ENCODE measurements at regions not wholly inside any gene's neighbourhood (a gene's known extent, or its start where the extent isn't known, plus 50 kb on each side); places are given as distances from the start of the nearest gene placed in this dataset.
A peak's percentile ranks its signal among the peaks of the same experiment; 100 is the strongest.
"Not testable (repeated sequence)": the region's sequence is repeated elsewhere in the genome, so short reads cannot be mapped to it uniquely, and the experiment has no call there.

DNA sequence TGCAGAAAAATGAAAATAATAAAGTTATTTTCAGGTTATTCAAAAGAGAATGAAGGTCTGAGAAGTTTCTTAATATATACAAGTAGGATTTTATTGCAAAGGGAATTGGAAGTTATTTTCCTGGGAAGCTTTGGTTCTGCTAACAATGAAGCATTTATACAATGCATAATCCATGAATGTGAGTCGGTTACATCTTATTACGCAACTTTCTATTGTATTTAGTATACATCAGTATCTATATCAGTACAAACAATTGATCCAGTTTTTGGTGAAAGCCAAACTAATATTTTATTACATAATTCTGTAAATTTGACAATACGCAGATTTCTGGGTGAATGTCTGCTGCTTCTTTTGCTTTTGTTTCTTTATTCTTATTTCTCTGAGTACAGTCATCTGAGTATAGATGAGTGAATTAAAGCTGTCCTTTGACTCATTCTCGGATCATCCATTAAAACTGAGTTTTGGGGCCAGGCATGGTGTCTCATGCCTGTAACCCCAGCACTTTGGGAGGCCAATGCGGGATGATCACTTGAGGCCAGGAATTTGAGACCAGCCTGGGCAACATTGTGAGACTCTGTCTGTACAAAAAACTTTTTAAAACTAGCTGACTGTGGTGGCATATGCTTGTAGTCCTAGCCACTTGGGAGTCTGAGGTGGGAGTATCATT, 108.5 kb downstream of the SOCS6 start:
- H3K27me3 ChIP-seq (ENCODE audit: insufficient read depth, low read length) = no peaks in the 10 kb centered on the region
- no peaks in the 10 kb centered on the region for H3K9me3 ChIP-seq (ENCODE audit: control insufficient read depth in 1 of 2, insufficient read depth in 1 of 2, low read depth in 1 of 2, low read length in 2 of 2)
- DNase-seq (ENCODE audit: low read depth, low spot score) (no peak), ATAC-seq (no peak)
- H3K4me3 ChIP-seq (replicated peaks in 1 of 2; ENCODE audit: low read depth in 1 of 2, low read length in 2 of 2) = no peak overlapping the region
- ChIA-PET CTCF (no interaction called here), POLR2A (interaction anchor here (1.2 kb wide), 1 partner anchor 13 kb away, joined by 6 read pairs; no protein-coding TSS in a partner anchor), RAD21 (ENCODE audit: low non-redundant PET in 1 of 2, low total read pairs in 2 of 2, uncharacterized antibody in 2 of 2, unreplicated experiment in 2 of 2) (no interaction called here)
- H2AFZ ChIP-seq (ENCODE audit: low read depth, low read length, poor library complexity, severe bottlenecking) = peak overlapping the region; percentile 17
- no peak overlapping the region for H3K4me2 ChIP-seq (ENCODE audit: low read length)
- no peaks in the 10 kb centered on the region for H4K20me1 ChIP-seq (ENCODE audit: insufficient read depth)
- H3K4me1 ChIP-seq (ENCODE audit: control insufficient read depth in 1 of 2, insufficient read depth in 2 of 2, low read length in 2 of 2) = peaks cover 2 to 12% of the 10 kb centered on the region in 2 experiments; a peak in 3 of 4 replicates
- TF ChIP-seq CEBPB (IDR thresholded peaks at IDR 0.05; ENCODE audit: low read depth) = peak; percentile 60; the same call in 1 of the 2 replicates
- TF ChIP-seq SP1 (IDR thresholded peaks at IDR 0.05; ENCODE audit: low read depth) = no peak
- no peaks in the 10 kb centered on the region; the same call in 1 of the 2 replicates for H3K9me2 ChIP-seq (ENCODE audit: insufficient read depth)
- no peak overlapping the region for H3K27ac ChIP-seq (ENCODE audit: low read depth, low read length)
- BruUV-seq (replicated peaks) = no TSS peak
- no peaks in the 10 kb centered on the region for H3K36me3 ChIP-seq (ENCODE audit: control insufficient read depth in 1 of 2, insufficient read depth in 2 of 2, low read length in 2 of 2)
- intact Hi-C loops (cut with micrococcal nuclease) = no loop called here
- H3K9ac ChIP-seq (ENCODE audit: low read length) = no peak overlapping the region
- H3K79me2 ChIP-seq (ENCODE audit: insufficient read depth, low read length) = no peaks in the 10 kb centered on the region

DNA sequence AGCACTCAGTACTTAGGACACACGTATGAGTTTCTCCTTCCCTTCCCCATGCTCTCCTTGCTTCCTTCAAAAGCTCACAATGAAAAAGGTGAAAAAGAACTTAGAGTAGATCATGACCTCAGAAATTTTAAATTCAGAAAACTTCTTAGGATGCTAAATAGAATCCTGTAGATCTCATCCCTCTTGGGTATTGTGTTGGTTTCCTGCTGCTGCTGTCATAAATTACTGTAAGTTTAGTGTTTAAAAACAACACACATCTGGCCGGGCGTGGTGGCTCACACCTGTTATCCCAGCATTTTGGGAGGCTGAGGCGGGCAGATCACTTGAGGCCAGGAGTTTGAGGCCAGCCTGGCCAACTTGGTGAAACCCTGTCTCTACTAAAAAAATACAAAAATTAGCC, 106.9 kb downstream of the SOCS6 start:
- H3K9me2 ChIP-seq (ENCODE audit: insufficient read depth); H3K9ac ChIP-seq (ENCODE audit: low read length); H2AFZ ChIP-seq (ENCODE audit: low read depth, low read length, poor library complexity, severe bottlenecking); intact Hi-C loops (cut with micrococcal nuclease); RAD21 ChIA-PET (ENCODE audit: low non-redundant PET in 1 of 2, low total read pairs in 2 of 2, uncharacterized antibody in 2 of 2, unreplicated experiment in 2 of 2); H3K4me3 ChIP-seq (replicated peaks in 1 of 2; ENCODE audit: low read depth in 1 of 2, low read length in 2 of 2); H3K36me3 ChIP-seq (ENCODE audit: control insufficient read depth in 1 of 2, insufficient read depth in 2 of 2, low read length in 2 of 2); H3K27ac ChIP-seq (ENCODE audit: low read depth, low read length); H3K79me2 ChIP-seq (ENCODE audit: insufficient read depth, low read length); ATAC-seq; H4K20me1 ChIP-seq (ENCODE audit: insufficient read depth); POLR2A ChIA-PET; CTCF ChIA-PET; BruUV-seq (replicated peaks); H3K4me2 ChIP-seq (ENCODE audit: low read length); H3K9me3 ChIP-seq (ENCODE audit: control insufficient read depth in 1 of 2, insufficient read depth in 1 of 2, low read depth in 1 of 2, low read length in 2 of 2); H3K27me3 ChIP-seq (ENCODE audit: insufficient read depth, low read length); DNase-seq (ENCODE audit: low read depth, low spot score): not testable (repeated sequence)
- H3K4me1 ChIP-seq (ENCODE audit: control insufficient read depth in 1 of 2, insufficient read depth in 2 of 2, low read length in 2 of 2) = peaks cover 2 to 12% of the 10 kb centered on the region in 2 experiments; a peak in 3 of 4 replicates

DNA sequence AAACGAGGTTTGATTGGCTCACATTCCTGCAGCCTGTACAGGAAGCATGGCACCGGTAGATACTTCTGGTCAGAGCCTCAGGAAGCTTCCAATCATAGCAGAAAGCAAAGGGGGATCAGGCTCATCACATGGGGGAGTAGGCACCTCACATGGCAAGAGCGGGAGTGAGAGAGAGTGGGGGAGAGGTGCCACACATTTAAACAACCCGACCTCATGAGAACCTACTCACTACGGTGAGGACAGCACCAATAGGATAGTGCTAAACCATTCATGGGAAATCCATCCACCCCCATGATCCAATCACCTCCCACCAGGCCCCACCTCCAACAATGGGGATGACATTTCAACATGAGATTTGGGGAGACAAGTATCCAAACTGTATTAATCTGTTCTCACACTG, 105.8 kb downstream of the SOCS6 start:
- no peak overlapping the region for H3K4me3 ChIP-seq (replicated peaks in 1 of 2; ENCODE audit: low read depth in 1 of 2, low read length in 2 of 2)
- DNase-seq (ENCODE audit: low read depth, low spot score) (no peak), ATAC-seq (no peak)
- no peak overlapping the region for H3K9ac ChIP-seq (ENCODE audit: low read length)
- H3K9me3 ChIP-seq (ENCODE audit: control insufficient read depth in 1 of 2, insufficient read depth in 1 of 2, low read depth in 1 of 2, low read length in 2 of 2) = no peaks in the 10 kb centered on the region
- ChIA-PET POLR2A (no interaction called here), RAD21 (ENCODE audit: low non-redundant PET in 1 of 2, low total read pairs in 2 of 2, uncharacterized antibody in 2 of 2, unreplicated experiment in 2 of 2) (no interaction called here), CTCF (no interaction called here)
- peaks cover 2 to 17% of the 10 kb centered on the region in 2 experiments; a peak in 3 of 4 replicates for H3K4me1 ChIP-seq (ENCODE audit: control insufficient read depth in 1 of 2, insufficient read depth in 2 of 2, low read length in 2 of 2)
- intact Hi-C loops (cut with micrococcal nuclease) = no loop called here
- H2AFZ ChIP-seq (ENCODE audit: low read depth, low read length, poor library complexity, severe bottlenecking) = no peak overlapping the region
- H3K9me2 ChIP-seq (ENCODE audit: insufficient read depth) = no peaks in the 10 kb centered on the region; the same call in 1 of the 2 replicates
- no peaks in the 10 kb centered on the region for H4K20me1 ChIP-seq (ENCODE audit: insufficient read depth)
- H3K36me3 ChIP-seq (ENCODE audit: control insufficient read depth in 1 of 2, insufficient read depth in 2 of 2, low read length in 2 of 2) = no peaks in the 10 kb centered on the region
- H3K27ac ChIP-seq (ENCODE audit: low read depth, low read length) = no peak overlapping the region
- no peaks in the 10 kb centered on the region for H3K27me3 ChIP-seq (ENCODE audit: insufficient read depth, low read length)
- H3K4me2 ChIP-seq (ENCODE audit: low read length) = no peak overlapping the region
- no TSS peak for BruUV-seq (replicated peaks)
- H3K79me2 ChIP-seq (ENCODE audit: insufficient read depth, low read length) = no peaks in the 10 kb centered on the region
- TF ChIP-seq RAD21 (IDR thresholded peaks at IDR 0.05; ENCODE audit: low read depth) = no peak
- TF ChIP-seq, protein P1, sequence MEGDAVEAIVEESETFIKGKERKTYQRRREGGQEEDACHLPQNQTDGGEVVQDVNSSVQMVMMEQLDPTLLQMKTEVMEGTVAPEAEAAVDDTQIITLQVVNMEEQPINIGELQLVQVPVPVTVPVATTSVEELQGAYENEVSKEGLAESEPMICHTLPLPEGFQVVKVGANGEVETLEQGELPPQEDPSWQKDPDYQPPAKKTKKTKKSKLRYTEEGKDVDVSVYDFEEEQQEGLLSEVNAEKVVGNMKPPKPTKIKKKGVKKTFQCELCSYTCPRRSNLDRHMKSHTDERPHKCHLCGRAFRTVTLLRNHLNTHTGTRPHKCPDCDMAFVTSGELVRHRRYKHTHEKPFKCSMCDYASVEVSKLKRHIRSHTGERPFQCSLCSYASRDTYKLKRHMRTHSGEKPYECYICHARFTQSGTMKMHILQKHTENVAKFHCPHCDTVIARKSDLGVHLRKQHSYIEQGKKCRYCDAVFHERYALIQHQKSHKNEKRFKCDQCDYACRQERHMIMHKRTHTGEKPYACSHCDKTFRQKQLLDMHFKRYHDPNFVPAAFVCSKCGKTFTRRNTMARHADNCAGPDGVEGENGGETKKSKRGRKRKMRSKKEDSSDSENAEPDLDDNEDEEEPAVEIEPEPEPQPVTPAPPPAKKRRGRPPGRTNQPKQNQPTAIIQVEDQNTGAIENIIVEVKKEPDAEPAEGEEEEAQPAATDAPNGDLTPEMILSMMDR (IDR thresholded peaks at IDR 0.05 in 2 of 3, conservative IDR thresholded peaks at IDR 0.05 in 1 of 3; ENCODE audit: borderline replicate concordance in 1 of 3, insufficient read depth in 1 of 3, low read depth in 2 of 3, low read length in 2 of 3) = no peak
- TF ChIP-seq, protein P2, sequence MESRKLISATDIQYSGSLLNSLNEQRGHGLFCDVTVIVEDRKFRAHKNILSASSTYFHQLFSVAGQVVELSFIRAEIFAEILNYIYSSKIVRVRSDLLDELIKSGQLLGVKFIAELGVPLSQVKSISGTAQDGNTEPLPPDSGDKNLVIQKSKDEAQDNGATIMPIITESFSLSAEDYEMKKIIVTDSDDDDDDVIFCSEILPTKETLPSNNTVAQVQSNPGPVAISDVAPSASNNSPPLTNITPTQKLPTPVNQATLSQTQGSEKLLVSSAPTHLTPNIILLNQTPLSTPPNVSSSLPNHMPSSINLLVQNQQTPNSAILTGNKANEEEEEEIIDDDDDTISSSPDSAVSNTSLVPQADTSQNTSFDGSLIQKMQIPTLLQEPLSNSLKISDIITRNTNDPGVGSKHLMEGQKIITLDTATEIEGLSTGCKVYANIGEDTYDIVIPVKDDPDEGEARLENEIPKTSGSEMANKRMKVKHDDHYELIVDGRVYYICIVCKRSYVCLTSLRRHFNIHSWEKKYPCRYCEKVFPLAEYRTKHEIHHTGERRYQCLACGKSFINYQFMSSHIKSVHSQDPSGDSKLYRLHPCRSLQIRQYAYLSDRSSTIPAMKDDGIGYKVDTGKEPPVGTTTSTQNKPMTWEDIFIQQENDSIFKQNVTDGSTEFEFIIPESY (IDR thresholded peaks at IDR 0.05; ENCODE audit: extremely low read depth, insufficient replicate concordance, low read length) = no peak
- no peak for TF ChIP-seq JUND (IDR thresholded peaks at IDR 0.05)
- no peak for TF ChIP-seq SRF (IDR thresholded peaks at IDR 0.05; ENCODE audit: low read depth)
- TF ChIP-seq FOSL1 (IDR thresholded peaks at IDR 0.05; ENCODE audit: low read depth) = no peak
- no peak for TF ChIP-seq EGR1 (IDR thresholded peaks at IDR 0.05; ENCODE audit: low read depth)
- TF ChIP-seq, protein P3, sequence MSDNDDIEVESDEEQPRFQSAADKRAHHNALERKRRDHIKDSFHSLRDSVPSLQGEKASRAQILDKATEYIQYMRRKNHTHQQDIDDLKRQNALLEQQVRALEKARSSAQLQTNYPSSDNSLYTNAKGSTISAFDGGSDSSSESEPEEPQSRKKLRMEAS (IDR thresholded peaks at IDR 0.05) = no peak

Data from HCT116 (cell line).